Kidney (tissue), 13 donors: ENCODE measurements at regions not wholly inside any gene's neighbourhood (a gene's known extent, or its start where the extent isn't known, plus 50 kb on each side); places are given as distances from the start of the nearest gene placed in this dataset.

Experiments used
- DNase-seq, 5 donors: peaks; one replicate each; pipeline ENCODE4 v3.0.0-alpha.2; 2013 to 2020
- FAIRE-seq: peaks from 2 replicates; lab custom pipeline; 2012; peaks lifted over from hg19 to GRCh38; lab: Jason Lieb, UNC
- H3K27ac ChIP-seq, 2 donors: one replicate each; pipeline ENCODE4 v1.7.0; 2013; ENCODE audit warnings: low read depth in 2 of 2, low read length in 2 of 2, inconsistent platforms in 1 of 2
- H3K27me3 ChIP-seq: one replicate; pipeline ENCODE4 v1.7.1; 2013; ENCODE audit warnings: low read length, inconsistent platforms; ENCODE audit not compliant: control insufficient read depth, insufficient read depth
- H3K36me3 ChIP-seq, 3 donors: one replicate each; pipeline versions ENCODE4 v1.7.0 to v1.7.1; 2013; ENCODE audit warnings: low read length in 3 of 3, control low read depth in 1 of 3, inconsistent platforms in 1 of 3; ENCODE audit not compliant: insufficient read depth in 3 of 3, control insufficient read depth in 2 of 3
- H3K4me1 ChIP-seq, 3 donors: one replicate each; pipeline versions ENCODE4 v1.7.0 to v1.7.1; 2013; ENCODE audit warnings: low read length in 3 of 3, inconsistent platforms in 1 of 3, low read depth in 1 of 3; ENCODE audit not compliant: control insufficient read depth in 2 of 3, insufficient read depth in 2 of 3
- H3K4me3 ChIP-seq, 3 donors: one replicate each; pipeline versions ENCODE4 v1.7.0 to v1.8.1; 2013; ENCODE audit warnings: low read length in 3 of 3, control low read depth in 1 of 3, inconsistent platforms in 1 of 3
- H3K9ac ChIP-seq, 3 donors: one replicate each; pipeline versions ENCODE4 v1.7.0 to v1.7.1; 2013; ENCODE audit warnings: low read length in 3 of 3, control low read depth in 1 of 3, inconsistent platforms in 1 of 3
- H3K9me3 ChIP-seq, 3 donors: one replicate each; pipeline versions ENCODE4 v1.7.0 to v1.7.1; 2013; ENCODE audit warnings: low read length in 3 of 3, control low read depth in 1 of 3, inconsistent platforms in 1 of 3; ENCODE audit not compliant: control insufficient read depth in 2 of 3, insufficient read depth in 1 of 3
- intact Hi-C: fragments of 100-400 bp; cut with DNase I; formaldehyde crosslinking; loops from one replicate; pipeline ENCODE4 v1.11.1; 2022
- TF ChIP-seq, protein P1 (sequence below): IDR thresholded peaks from 3 replicates; pipeline ENCODE4 v1.5.1; 2012; ENCODE audit warnings: mild to moderate bottlenecking, moderate library complexity, borderline replicate concordance; ENCODE audit not compliant: insufficient read depth; ENCODE audit errors: extremely low read depth
- donor health status: control.
- donor health status: control.
- donor health status: control.
- donor health status: control.
- donor health status: control.
- donor health status: DM: yes; HTN: yes; CAD: no.
- donor health status: Normal renal cell carcinoma (clear cell type).

DNA sequence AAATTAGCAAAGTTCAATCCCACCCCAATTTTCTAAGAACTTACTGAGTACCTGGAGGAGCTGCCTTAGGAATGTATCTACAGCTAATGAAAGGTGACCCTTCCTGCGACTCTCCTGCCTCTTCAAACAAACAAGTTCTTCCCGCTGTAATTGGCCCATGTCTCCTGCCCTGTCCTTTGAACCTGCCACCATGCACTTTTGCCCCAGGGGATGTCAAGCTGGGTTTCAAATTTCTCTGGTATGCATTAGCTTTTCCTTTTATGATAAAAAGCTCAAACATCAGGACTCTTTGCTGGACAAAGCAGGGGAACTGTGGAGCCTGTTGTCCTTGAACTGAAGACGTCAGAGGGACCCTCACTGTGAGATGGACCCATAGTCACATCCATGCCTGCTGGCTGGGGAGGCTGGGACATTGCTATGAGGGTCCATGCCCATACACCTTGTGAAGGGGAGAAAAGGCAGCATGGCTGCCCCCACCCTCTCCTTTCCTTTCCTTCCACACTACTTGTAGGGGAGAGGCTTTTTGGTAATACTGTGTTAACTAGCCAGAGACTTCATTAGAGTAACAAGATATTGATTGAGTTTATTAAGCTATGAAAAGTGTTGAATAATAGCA lies 210.7 kb upstream of the COPS8 start:
- no peaks in the 10 kb centered on the region for H3K9me3 ChIP-seq
- TF ChIP-seq, protein P1, sequence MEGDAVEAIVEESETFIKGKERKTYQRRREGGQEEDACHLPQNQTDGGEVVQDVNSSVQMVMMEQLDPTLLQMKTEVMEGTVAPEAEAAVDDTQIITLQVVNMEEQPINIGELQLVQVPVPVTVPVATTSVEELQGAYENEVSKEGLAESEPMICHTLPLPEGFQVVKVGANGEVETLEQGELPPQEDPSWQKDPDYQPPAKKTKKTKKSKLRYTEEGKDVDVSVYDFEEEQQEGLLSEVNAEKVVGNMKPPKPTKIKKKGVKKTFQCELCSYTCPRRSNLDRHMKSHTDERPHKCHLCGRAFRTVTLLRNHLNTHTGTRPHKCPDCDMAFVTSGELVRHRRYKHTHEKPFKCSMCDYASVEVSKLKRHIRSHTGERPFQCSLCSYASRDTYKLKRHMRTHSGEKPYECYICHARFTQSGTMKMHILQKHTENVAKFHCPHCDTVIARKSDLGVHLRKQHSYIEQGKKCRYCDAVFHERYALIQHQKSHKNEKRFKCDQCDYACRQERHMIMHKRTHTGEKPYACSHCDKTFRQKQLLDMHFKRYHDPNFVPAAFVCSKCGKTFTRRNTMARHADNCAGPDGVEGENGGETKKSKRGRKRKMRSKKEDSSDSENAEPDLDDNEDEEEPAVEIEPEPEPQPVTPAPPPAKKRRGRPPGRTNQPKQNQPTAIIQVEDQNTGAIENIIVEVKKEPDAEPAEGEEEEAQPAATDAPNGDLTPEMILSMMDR: no peak
- intact Hi-C loops: no loop called here
- DNase-seq (peak in 2 of 5 donors; percentile 21 to 29), FAIRE-seq (no peak)
- H3K27ac ChIP-seq: no peak overlapping the region
- no peak overlapping the region for H3K9ac ChIP-seq
- no peaks in the 10 kb centered on the region for H3K36me3 ChIP-seq
- H3K4me3 ChIP-seq: no peak overlapping the region
- no peaks in the 10 kb centered on the region for H3K4me1 ChIP-seq
- no peaks in the 10 kb centered on the region for H3K27me3 ChIP-seq

DNA sequence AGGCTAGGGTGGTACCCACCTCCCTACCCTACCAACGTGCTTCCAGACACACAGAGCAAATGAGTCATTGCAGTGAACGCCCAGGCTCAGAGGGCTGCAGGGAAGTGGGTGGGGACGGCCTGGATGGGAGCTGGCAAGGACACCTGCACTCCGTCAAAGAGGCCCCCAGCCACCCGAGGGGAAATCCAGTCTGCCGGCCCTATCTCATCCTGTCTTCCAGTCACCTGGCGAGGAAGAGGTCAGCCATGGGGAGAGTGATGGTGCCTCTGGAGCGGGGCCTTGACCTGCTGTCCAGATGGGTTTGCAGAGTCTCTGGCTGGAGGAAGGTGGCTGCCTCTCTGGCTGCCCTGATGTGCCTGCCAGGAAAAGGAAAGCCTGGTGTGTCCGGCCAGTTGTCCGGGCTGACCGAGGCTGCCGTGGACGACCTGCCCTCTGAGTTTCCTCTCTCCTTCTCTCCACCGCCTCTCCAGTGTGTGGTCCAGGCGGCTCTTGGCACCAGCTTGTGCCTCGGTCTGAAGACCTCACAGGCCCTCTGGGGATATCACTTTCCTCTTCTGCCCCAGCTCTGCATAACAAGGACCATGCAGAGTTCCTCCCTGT lies 209.7 kb upstream of the COPS8 start:
- TF ChIP-seq, protein P1: no peak
- H3K4me3 ChIP-seq: no peak overlapping the region
- no peaks in the 10 kb centered on the region for H3K4me1 ChIP-seq
- no peaks in the 10 kb centered on the region for H3K9me3 ChIP-seq
- FAIRE-seq (no peak), DNase-seq (peak in 3 of 5 donors; percentile 20 to 79 (median 47))
- H3K27ac ChIP-seq: no peak overlapping the region
- H3K9ac ChIP-seq: no peak overlapping the region
- no peaks in the 10 kb centered on the region for H3K27me3 ChIP-seq
- H3K36me3 ChIP-seq: no peaks in the 10 kb centered on the region
- intact Hi-C loops: no loop called here

DNA sequence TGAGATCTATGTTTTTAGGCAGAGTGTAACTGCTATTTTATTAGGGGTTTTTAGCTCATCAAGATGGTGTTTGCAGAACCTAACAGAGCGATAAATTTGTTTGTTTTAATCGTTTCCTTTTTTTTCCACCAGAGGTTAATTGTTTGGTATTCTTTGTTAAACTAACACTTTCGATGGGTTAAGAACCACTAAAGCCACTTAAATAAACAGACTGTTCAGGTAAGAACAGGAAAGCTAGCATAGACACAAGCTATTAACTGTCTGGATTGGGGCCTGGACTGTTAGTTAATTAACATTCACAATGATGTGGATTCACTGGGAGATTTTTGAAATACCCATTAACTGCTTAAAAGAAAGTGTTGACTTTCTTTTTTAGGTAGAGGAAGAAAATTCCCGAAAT lies 209.0 kb upstream of the COPS8 start:
- H3K36me3 ChIP-seq: no peaks in the 10 kb centered on the region
- FAIRE-seq (no peak), DNase-seq (no peak)
- TF ChIP-seq, protein P1: no peak
- H3K27me3 ChIP-seq: no peaks in the 10 kb centered on the region
- no peak overlapping the region for H3K4me3 ChIP-seq
- H3K27ac ChIP-seq: no peak overlapping the region
- no peaks in the 10 kb centered on the region for H3K4me1 ChIP-seq
- no peaks in the 10 kb centered on the region for H3K9me3 ChIP-seq
- H3K9ac ChIP-seq: no peak overlapping the region
- intact Hi-C loops: no loop called here
